GM20000 (cell line): ENCODE measurements at regions not wholly inside any gene's neighbourhood (a gene's known extent, or its start where the extent isn't known, plus 50 kb on each side); places are given as distances from the start of the nearest gene placed in this dataset.

Experiments used
- DNase-seq: peaks from one replicate; pipeline ENCODE4 v3.0.0; 2012; ENCODE audit warnings: low spot score
- TF ChIP-seq, protein P1 (sequence below): IDR thresholded peaks from 2 replicates; pipeline ENCODE4 v1.5.1; 2012; ENCODE audit warnings: mild to moderate bottlenecking, control low read depth; ENCODE audit errors: extremely low read depth, missing control alignments

DNA sequence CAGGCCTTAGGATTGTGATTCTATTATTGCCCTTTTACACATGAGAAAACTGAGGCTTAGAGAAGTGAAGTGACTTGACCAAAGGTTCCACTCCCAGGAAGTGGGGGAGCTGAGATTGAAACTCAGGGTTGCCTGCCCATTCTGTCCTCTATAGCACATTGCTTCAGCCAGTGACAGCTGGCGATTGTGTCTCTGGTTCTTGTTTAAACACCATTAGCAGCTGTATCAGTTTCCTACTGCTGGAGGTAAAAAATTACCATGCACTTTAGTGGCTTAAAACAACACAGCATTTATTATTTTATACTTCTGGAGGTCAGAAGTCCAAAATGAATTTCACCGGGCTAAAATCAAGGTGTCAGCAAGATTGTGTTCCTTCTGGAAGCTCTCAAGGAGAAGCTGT, 205.8 kb upstream of the MAMLD1 start:
- TF ChIP-seq, protein P1, sequence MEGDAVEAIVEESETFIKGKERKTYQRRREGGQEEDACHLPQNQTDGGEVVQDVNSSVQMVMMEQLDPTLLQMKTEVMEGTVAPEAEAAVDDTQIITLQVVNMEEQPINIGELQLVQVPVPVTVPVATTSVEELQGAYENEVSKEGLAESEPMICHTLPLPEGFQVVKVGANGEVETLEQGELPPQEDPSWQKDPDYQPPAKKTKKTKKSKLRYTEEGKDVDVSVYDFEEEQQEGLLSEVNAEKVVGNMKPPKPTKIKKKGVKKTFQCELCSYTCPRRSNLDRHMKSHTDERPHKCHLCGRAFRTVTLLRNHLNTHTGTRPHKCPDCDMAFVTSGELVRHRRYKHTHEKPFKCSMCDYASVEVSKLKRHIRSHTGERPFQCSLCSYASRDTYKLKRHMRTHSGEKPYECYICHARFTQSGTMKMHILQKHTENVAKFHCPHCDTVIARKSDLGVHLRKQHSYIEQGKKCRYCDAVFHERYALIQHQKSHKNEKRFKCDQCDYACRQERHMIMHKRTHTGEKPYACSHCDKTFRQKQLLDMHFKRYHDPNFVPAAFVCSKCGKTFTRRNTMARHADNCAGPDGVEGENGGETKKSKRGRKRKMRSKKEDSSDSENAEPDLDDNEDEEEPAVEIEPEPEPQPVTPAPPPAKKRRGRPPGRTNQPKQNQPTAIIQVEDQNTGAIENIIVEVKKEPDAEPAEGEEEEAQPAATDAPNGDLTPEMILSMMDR = no peak
- no peak for DNase-seq

DNA sequence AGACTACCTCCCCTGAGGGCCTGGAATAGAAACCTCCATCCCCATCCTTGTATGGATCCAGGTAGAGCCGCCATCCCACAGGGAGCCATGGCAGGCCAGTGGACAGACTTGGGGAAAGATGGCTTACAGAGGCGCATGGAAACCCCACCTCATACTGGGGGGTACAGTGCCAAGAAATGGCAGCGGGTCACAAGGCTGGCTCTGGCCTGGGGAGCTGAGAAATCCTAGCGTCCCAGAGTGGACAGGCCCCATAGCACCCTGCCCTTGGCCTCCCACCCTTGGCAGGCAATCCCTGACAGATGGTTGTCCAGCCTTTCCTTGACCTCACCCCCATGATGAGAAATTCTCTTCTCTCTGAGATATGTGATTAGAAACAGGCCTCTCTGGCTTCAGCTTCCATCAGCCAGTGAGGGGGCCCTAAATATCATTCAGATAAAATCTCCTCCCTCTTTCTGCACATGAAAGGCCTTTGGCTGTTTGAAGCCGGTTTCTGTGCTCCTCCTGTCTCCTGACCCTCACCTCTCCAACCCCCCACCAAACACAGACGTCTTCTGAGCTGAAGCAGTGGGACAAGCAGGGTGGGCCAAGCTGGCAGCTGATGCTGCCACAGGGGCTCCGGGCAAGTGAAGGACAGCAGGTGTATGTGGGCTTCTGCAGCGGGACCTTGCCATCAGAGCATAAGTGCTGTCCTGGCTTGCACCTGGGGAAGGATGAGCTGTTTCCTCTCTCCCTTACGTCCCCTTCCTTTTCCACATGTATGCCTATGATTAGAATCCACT, 204.4 kb upstream of the MAMLD1 start:
- TF ChIP-seq, protein P1 = no peak
- DNase-seq = no peak

DNA sequence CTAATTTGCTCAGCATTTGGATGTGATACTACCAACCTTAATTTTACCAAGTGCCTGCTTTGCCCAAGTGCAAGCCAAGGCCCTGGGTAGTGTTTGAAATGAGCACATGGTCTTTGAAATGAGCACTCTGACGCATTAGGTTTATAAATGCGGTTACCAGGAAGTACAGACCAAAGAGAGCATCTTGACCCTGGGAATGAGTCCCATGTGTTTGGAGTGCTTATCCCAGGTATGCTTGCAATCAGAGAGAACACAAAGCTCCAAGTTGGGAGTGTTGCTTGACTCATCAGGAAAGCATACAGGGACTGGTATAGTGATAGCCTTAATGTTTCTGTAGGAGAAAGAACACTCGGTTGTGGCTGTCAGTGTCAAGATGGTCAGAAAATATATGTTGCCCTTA, 203.6 kb upstream of the MAMLD1 start:
- TF ChIP-seq, protein P1 = no peak
- no peak for DNase-seq

DNA sequence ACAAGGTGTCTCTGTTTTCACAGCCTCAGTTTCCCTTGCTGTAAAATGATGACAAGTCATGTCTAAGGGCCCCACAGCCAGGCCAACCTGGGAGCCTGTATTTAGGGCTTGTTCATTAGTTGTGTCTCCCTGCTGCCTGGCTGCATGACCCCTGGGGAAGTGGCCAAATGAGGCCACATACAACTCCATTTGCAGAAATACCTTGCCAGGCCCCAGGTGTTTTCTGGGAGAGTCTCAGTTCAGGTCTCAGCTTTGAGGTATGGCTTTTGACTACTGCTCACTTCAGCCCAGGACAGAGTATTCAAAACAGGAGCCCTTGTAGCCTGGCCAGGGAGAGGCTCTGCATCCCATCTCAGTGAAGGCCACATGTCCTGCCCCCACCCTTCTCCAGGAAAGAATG, 202.5 kb upstream of the MAMLD1 start:
- TF ChIP-seq, protein P1 = no peak

DNA sequence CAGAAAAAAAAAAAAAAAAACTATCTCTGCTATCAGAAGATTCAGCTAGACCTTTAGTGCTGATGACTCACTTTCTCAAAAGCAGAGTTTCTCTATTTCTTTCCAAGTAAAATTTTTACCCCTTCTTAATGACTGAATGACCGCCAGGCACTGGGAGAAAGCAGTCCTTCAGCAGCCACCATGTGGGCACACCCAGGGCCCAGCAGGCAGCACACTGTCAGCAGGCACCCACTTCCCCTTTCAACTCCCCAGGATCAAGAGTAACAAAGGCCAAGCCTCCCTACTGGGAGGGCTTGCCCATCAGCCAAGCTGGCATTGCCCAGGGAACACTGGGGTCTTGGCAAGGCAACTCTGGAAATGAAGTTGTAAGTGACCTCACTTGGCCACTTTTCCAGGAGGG, 201.9 kb upstream of the MAMLD1 start:
- TF ChIP-seq, protein P1 = no peak

More for the DNA sequence above, 202.5 kb upstream of the MAMLD1 start:
- DNase-seq = no peak

DNA sequence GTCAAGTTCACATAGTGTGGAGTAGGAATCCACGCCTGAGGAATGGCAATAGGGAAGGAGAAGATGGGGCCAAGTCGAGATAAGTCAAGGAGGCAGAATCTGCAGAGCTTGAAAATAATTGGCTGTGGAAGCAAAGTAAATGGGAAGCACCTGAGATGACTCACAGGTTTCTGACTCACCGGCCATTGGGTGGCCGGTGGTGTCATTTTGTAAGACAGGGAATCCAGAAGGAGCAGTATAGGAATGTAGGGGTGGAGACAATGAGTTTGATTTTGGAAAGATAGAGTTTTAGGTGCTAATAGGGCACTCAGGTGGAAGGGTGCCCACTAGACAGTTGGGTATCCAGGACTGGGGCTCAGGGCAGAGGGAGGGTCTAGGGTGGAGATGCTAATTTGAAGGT, 201.0 kb upstream of the MAMLD1 start:
- no peak for DNase-seq
- TF ChIP-seq, protein P1 = no peak

More for the DNA sequence above, 201.9 kb upstream of the MAMLD1 start:
- DNase-seq = no peak

DNA sequence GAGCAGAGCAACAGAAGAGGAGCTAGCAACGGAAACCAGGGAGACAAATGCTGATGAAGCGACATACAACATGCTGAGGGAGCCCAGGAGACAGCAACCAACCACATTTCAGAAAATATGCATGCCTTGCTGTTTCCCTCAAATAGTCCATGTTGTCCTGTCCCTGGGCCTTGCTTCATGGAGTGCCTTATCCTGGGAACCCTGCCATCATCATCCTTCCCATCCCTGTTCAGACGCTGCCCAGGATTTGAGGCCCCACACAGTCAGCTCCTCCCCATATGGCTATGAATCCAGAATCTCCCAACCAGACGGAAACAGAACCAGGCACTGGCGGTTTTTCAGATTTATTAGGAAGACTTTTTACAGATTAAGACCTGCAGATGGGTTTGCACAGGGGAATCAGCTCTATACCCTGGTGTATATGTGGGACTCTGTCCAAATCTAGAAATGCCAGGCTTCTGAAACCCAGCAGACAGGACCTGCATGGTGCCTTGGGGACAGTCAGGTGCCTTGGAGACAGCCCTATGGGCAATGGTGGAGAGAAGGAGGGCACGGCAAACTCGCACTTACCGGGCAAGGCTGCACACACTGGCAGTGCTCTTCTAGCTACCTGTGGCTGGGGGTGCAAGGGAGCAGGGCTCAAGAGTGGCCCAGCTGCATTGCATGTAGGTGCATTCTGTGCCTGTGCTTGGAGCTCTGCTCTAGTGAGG, 199.7 kb upstream of the MAMLD1 start:
- TF ChIP-seq, protein P1 = no peak
- no peak for DNase-seq
